ENCODE measurements at regions not wholly inside any gene's neighbourhood (a gene's known extent, or its start where the extent isn't known, plus 50 kb on each side); places are given as distances from the start of the nearest gene placed in this dataset.
"Not testable (repeated sequence)": the region's sequence is repeated elsewhere in the genome, so short reads cannot be mapped to it uniquely, and the experiment has no call there.

GRCh38 chr16:88148682-88149081 is 197.4 kb downstream of the BANP start:
- DNase-seq, result not testable (repeated sequence)

GRCh38 chr16:88149158-88149603 is 197.9 kb downstream of the BANP start:
- not testable (repeated sequence) for DNase-seq

DNA sequence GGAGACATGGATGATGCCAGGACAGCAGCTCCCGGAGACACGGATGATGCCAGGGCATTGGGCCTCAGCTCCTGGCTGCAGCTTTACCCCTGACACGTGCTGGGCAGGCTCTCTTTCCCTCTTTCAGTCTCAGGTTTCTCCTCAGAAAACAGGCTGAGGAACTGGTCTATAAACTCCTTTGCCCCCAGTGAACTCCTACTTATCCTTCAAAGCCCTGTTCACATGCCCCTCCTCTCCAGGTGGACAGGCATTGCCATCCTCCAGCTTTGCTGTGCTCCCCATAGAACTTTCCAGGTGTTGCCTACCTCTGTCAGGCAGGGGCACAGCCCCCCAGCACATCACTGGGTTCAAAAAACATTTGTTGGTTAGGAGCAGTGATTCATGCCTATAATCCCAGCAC is 198.4 kb downstream of the BANP start:
- DNase-seq, result not testable (repeated sequence)

- not testable (repeated sequence) for DNase-seq
Observed at GRCh38 chr16:88150456-88151128, 199.4 kb downstream of the BANP start.

DNA sequence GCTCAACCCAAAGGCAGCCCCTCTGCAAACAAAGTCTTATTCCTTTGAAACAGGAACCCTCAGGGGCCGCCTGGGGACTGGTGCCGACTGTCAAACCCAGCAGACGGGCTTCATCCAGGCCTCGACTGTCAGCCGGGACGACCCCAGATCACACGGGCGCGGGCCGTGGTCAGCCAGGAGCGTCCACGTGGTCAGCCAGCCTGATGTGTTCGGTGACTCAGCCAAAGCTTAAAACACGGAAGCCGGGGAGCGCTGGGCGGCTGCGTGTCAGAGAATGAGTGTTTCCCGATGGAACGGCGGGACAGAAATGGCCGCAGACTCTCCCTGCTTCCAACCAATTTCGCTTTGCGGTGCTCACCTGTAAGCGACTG is 199.9 kb downstream of the BANP start:
- DNase-seq, result not testable (repeated sequence)

DNA sequence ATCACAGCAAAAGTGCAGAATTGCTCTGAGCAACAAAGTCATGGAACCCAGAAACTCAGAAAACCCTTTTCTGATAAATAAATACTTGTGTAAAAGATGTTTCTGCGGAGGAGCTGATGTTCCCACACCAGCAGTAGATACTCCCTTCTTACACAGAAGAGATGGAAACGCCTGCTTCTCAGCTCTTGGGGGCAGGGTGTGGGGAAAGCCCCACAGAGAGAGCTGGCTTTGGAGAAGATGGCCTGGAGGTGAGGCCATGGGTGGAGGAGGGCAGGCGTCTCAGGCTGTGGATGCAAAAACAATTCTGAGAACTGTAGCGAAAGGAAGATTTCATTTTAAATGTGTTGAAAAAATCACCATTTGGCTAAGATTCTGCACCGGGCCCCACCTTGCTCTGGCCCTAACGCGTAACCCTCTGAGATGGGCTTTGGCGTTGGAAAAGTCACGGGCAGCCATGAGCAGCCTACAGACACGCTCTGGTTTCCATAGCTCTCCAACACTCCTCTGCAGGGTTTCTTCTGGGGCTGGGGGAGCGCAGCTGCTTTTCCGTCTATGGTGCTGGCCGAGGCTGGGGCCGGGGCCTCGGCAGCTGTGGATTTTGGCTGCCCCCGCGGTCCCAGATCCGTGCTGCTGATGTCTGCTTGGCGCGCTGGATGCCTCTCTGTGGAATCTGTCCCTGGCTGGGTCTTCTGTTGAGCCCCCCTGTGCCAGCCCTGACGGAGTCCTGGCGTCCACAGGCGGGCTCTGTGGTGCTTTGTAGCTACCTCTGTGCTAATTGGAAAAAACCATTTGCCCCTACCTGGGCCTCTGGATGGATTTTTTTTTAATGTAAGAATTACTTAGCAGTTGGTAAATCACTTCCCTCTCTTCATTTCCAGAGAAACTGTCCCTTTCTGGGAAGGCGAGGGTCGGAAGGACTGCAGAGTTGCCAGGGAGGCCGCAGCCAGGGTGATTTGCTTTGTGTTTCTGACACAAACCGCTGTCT is 200.9 kb downstream of the BANP start:
- DNase-seq, result not testable (repeated sequence)

- DNase-seq, result not testable (repeated sequence)
Observed at GRCh38 chr16:88152879-88153278, 201.6 kb downstream of the BANP start.

- DNase-seq, result not testable (repeated sequence)
Observed at GRCh38 chr16:88153516-88153915, 202.3 kb downstream of the BANP start.

DNA sequence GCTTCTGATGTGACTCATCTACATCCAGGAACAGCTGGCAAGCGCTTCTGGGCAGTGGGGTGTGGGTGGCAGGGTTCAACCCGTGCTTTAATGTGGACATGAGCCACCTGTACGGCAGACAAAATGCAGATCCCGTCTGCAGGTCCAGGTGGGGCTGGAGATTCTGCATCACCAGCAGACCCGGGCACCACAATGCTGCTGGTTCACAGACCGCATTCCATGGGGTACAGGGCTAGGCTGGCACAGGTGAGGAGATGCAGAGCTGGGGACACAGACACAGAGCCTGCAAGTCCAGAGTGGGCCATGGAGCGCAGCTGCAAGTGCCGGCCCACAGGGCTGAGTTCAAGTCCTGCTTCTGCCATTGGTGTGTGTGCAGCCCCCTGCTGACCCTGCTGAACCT is 203.7 kb downstream of the BANP start:
- not testable (repeated sequence) for DNase-seq

DNA sequence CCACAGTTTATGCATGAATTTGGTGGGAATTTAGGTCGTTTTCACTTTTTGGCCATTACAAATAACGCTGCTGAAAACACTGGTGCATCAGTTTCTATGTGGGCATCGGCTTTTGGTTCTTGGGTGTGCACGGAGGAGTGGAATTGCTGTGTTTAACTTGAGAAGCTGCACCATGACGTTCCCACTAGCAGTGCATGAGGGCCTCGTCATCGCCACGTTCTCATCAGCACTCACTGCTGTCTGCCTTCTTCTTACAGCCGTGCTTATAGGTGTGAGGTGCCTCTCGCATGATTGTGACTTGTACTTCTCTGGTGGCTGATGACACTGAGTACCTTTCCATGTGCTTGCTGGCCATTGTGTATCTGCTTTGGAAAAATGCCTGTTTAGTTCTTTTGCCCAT is 204.4 kb downstream of the BANP start:
- not testable (repeated sequence) for DNase-seq

GRCh38 chr16:88156640-88157283 is 205.5 kb downstream of the BANP start:
- DNase-seq, result not testable (repeated sequence)

- DNase-seq, result not testable (repeated sequence)
Observed at GRCh38 chr16:88157686-88158085, 206.5 kb downstream of the BANP start.

DNA sequence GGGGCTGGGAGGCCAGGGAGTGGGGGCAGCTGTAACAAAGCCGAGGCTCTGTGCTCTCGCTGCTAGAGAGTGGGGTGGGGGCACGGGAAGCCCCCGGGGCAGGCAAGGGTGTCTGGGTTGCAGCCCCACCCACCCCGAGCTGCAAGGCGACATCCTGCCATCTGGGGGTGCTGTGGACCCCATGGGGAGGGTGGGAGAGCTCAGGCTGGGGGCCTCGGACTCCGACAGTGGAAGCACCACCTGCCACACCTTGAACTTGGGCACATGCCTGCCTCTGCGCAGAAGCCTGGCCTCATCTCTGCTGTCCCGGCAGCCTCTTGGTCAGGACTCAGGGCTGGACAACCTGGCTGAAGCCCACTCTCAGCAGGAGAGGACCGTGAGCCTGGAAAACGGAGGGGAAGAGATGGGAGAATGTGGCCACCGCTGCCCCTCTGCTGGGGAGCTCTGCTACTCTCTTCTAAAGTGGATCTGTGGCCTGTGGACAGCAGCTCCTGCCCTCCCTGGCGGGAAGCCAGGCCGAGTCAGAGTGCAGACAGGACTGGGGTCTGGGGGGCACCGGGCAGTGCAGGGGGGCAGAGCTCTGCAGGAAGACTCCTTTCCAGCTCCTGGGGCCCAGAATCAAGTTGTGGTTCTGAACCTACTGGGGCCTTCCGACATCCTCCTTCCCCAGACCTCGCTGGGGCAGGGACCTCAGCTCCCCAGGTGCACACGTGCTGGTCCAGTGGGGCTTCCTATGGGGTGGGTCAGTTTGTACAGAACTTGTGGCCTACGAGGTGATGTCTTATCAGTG is 207.2 kb downstream of the BANP start:
- not testable (repeated sequence) for DNase-seq

DNA sequence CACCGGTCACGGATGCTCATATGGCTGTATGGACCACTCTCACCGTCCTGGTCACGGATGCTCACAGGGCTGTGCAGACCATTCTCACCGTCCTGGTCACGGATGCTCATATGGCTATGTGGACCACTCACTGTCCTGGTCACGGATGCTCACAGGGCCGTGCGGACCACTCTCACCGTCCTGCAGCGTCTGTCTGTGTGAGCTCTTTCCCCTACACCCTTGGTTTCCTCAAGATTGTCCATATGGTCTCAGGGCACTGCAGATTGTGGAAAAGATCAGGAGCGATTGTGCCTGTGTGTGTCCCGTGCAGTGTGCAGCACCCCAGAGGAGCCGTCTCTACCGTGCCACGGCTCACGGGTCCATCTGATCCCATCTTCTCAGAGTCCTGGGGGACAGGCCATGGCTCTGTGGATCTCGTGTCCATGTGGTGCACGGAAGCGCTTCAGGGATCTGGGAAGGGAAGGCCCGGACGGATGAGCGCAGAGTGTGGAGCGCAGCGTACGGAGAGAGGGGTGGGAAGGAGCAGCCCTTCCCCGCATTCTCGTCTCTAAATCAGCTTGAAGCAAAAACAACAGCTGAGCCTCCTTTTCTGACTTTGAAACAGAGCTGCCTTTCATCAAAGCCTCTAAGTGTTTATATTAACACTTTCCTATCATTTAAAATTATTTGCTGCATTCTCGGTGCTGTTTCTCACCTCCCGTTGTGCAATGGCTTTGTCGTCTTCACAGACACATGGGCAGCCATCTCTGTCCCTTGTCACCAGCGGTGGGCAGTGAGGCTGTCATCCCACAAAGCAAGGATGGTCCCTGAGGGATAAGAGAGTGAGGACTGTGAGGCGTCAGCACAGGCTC is 208.0 kb downstream of the BANP start:
- not testable (repeated sequence) for DNase-seq

- not testable (repeated sequence) for DNase-seq
Observed at GRCh38 chr16:88159897-88160335, 208.7 kb downstream of the BANP start.

- not testable (repeated sequence) for DNase-seq
Observed at GRCh38 chr16:88161191-88161590, 210.0 kb downstream of the BANP start.

GRCh38 chr16:88161623-88162275 is 210.5 kb downstream of the BANP start:
- DNase-seq, result not testable (repeated sequence)

GRCh38 chr16:88162778-88163177 is 211.5 kb downstream of the BANP start:
- DNase-seq, result not testable (repeated sequence)

DNA sequence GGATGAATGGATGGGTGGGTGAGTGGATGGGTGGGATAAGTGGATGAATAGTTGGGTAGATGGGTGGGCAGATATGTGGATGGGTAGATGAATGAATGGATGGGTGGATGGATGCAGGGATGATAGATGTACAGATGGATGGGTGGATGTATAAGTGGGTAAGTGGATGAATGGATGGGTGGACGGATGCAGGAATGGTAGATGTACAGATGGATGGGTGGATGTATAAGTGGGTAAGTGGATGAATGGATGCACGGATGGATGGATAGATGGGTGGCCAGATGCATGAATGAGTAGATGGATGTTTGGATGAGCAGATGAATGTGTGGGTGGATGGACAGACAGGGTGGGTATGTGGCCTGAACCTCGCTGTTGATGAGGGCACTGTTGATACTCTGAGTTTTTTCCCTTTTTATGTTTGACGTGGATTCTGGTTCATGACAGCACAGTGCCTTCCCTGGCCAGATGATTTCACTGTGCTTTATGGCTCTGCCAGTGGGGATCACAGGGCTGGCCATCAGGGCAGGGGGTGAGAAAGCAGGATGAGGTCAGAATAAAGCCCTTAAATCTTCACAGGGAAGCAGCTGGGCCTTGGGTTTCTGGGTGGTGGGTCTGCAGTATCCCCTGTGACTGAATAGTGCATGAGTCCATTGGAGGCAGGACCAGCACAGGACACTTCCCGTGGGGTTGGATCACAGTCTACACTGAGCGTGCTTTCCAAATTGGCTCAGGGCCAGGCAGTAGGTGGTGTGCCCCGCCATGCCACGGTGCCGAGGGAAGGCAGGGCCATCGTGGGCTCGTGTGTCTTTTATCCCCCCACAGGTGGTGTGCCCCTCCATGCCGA is 213.2 kb downstream of the BANP start:
- DNase-seq, result not testable (repeated sequence)

All from NCI-H345 (cell line).